Activated naive CD4-positive, alpha-beta T cell treated with anti-CD3 and anti-CD28 coated beads for 36 hours (primary cell): ENCODE measurements at regions not wholly inside any gene's neighbourhood (a gene's known extent, or its start where the extent isn't known, plus 50 kb on each side); places are given as distances from the start of the nearest gene placed in this dataset.
"Not testable (repeated sequence)": the region's sequence is repeated elsewhere in the genome, so short reads cannot be mapped to it uniquely, and the experiment has no call there.

ENCODE experiments used
- CTCF ChIA-PET: fragments of 350-600 bp; sonication (Branson Sonifier 250); formaldehyde crosslinking; loops from one replicate; lab custom pipeline; 2021; ENCODE audit warnings: antibody characterized with exemption; lab: Charles Lee
- DNase-seq: peaks from one replicate; pipeline ENCODE4 v3.0.0-alpha.2; 2020
- H3K27ac Mint-ChIP-seq: one replicate; pipeline ENCODE4 v1.8.0; 2021; ENCODE audit warnings: mild to moderate bottlenecking, mixed read lengths
- H3K27me3 Mint-ChIP-seq: one replicate; pipeline ENCODE4 v1.8.0; 2021; ENCODE audit warnings: low read depth, mixed read lengths
- H3K36me3 Mint-ChIP-seq: one replicate; pipeline ENCODE4 v1.8.0; 2021; ENCODE audit warnings: low read depth, mixed read lengths
- H3K4me1 Mint-ChIP-seq: one replicate; pipeline ENCODE4 v1.8.0; 2021; ENCODE audit warnings: low read depth, mixed read lengths
- H3K4me3 Mint-ChIP-seq: one replicate; pipeline ENCODE4 v1.8.0; 2021; ENCODE audit warnings: mild to moderate bottlenecking, moderate library complexity, mixed read lengths
- H3K9me3 Mint-ChIP-seq: one replicate; pipeline ENCODE4 v1.8.0; 2021; ENCODE audit warnings: mixed read lengths
- intact Hi-C: fragments of 100-400 bp; cut with micrococcal nuclease; formaldehyde crosslinking; loops from one replicate; pipeline ENCODE4 v1.15.1; 2023

- CTCF ChIA-PET: no interaction called here
- no peaks in the 10 kb centered on the region for H3K9me3 Mint-ChIP-seq
- no peak overlapping the region for H3K27ac Mint-ChIP-seq
- intact Hi-C loops: no loop called here
- H3K36me3 Mint-ChIP-seq: no peaks in the 10 kb centered on the region
- no peak for DNase-seq
- no peak overlapping the region for H3K4me3 Mint-ChIP-seq
- no peaks in the 10 kb centered on the region for H3K27me3 Mint-ChIP-seq
- H3K4me1 Mint-ChIP-seq: peaks cover 4% of the 10 kb centered on the region
Observed at GRCh38 chr12:116434155-116435011, 124.8 kb upstream of the MAP1LC3B2 start.

- H3K4me3 Mint-ChIP-seq: no peak overlapping the region
- H3K36me3 Mint-ChIP-seq: no peaks in the 10 kb centered on the region
- H3K4me1 Mint-ChIP-seq: peaks cover 4% of the 10 kb centered on the region
- intact Hi-C loops: no loop called here
- H3K27me3 Mint-ChIP-seq: no peaks in the 10 kb centered on the region
- no peaks in the 10 kb centered on the region for H3K9me3 Mint-ChIP-seq
- no peak for DNase-seq
- CTCF ChIA-PET: no interaction called here
- no peak overlapping the region for H3K27ac Mint-ChIP-seq
Observed at GRCh38 chr12:116435984-116436383, 123.2 kb upstream of the MAP1LC3B2 start.

GRCh38 chr12:116436561-116437249, 122.5 kb upstream of the MAP1LC3B2 start:
- CTCF ChIA-PET: no interaction called here
- Mint-ChIP-seq H3K9me3 (no peaks in the 10 kb centered on the region), H3K27me3 (no peaks in the 10 kb centered on the region), H3K36me3 (no peaks in the 10 kb centered on the region), H3K27ac (no peak overlapping the region), H3K4me1 (peaks cover 4% of the 10 kb centered on the region), H3K4me3 (no peak overlapping the region)
- intact Hi-C loops: no loop called here
- DNase-seq: no peak

- no peak overlapping the region for H3K27ac Mint-ChIP-seq
- DNase-seq: no peak
- intact Hi-C loops: no loop called here
- no peak overlapping the region for H3K4me3 Mint-ChIP-seq
- no peaks in the 10 kb centered on the region for H3K36me3 Mint-ChIP-seq
- no peaks in the 10 kb centered on the region for H3K27me3 Mint-ChIP-seq
- H3K9me3 Mint-ChIP-seq: no peaks in the 10 kb centered on the region
- CTCF ChIA-PET: no interaction called here
- peaks cover 12% of the 10 kb centered on the region for H3K4me1 Mint-ChIP-seq
Observed at GRCh38 chr12:116441292-116441691, 117.9 kb upstream of the MAP1LC3B2 start.

- H3K9me3 Mint-ChIP-seq: no peaks in the 10 kb centered on the region
- CTCF ChIA-PET: no interaction called here
- H3K4me1 Mint-ChIP-seq: peaks cover 12% of the 10 kb centered on the region
Observed at GRCh38 chr12:116442304-116442703, 116.9 kb upstream of the MAP1LC3B2 start.

GRCh38 chr12:116442946-116443345, 116.2 kb upstream of the MAP1LC3B2 start:
- Mint-ChIP-seq H3K4me3 (no peak overlapping the region), H3K27ac (no peak overlapping the region), H3K9me3 (no peaks in the 10 kb centered on the region), H3K4me1 (peaks cover 12% of the 10 kb centered on the region), H3K36me3 (no peaks in the 10 kb centered on the region), H3K27me3 (no peaks in the 10 kb centered on the region)
- CTCF ChIA-PET: no interaction called here
- DNase-seq: no peak
- intact Hi-C loops: no loop called here

More at GRCh38 chr12:116442304-116442703, 116.9 kb upstream of the MAP1LC3B2 start:
- Mint-ChIP-seq H3K36me3 (no peaks in the 10 kb centered on the region), H3K4me3 (no peak overlapping the region), H3K27ac (no peak overlapping the region), H3K27me3 (no peaks in the 10 kb centered on the region)
- intact Hi-C loops: no loop called here
- no peak for DNase-seq

- CTCF ChIA-PET: no interaction called here
- Mint-ChIP-seq H3K4me1 (peaks cover 12% of the 10 kb centered on the region), H3K27ac (no peak overlapping the region), H3K9me3 (no peaks in the 10 kb centered on the region), H3K36me3 (no peaks in the 10 kb centered on the region), H3K4me3 (no peak overlapping the region), H3K27me3 (no peaks in the 10 kb centered on the region)
- DNase-seq: peak; percentile 48
- intact Hi-C loops: no loop called here
Observed at GRCh38 chr12:116443821-116444589, 115.2 kb upstream of the MAP1LC3B2 start.

- Mint-ChIP-seq H3K9me3 (no peaks in the 10 kb centered on the region), H3K4me1 (peaks cover 12% of the 10 kb centered on the region), H3K27me3 (no peaks in the 10 kb centered on the region), H3K4me3 (no peak overlapping the region), H3K36me3 (no peaks in the 10 kb centered on the region), H3K27ac (no peak overlapping the region)
- no peak for DNase-seq
- intact Hi-C loops: no loop called here
- CTCF ChIA-PET: interaction anchor here (0.6 kb wide), 1 partner anchor 247 kb away, joined by 4 read pairs; no protein-coding TSS in a partner anchor
Observed at GRCh38 chr12:116444590-116444943, 114.6 kb upstream of the MAP1LC3B2 start.

GRCh38 chr12:116448165-116448739, 110.9 kb upstream of the MAP1LC3B2 start:
- Mint-ChIP-seq H3K4me3 (no peak overlapping the region), H3K27me3 (no peaks in the 10 kb centered on the region), H3K4me1 (peaks cover 12% of the 10 kb centered on the region), H3K27ac (no peak overlapping the region), H3K36me3 (no peaks in the 10 kb centered on the region), H3K9me3 (no peaks in the 10 kb centered on the region)
- CTCF ChIA-PET: no interaction called here
- intact Hi-C loops: no loop called here
- no peak for DNase-seq

GRCh38 chr12:116450406-116450910, 108.7 kb upstream of the MAP1LC3B2 start:
- no peaks in the 10 kb centered on the region for H3K4me1 Mint-ChIP-seq
- intact Hi-C loops: no loop called here
- H3K27me3 Mint-ChIP-seq: no peaks in the 10 kb centered on the region
- CTCF ChIA-PET: interaction anchor here (0.5 kb wide), 1 partner anchor 246 kb away, joined by 3 read pairs; no protein-coding TSS in a partner anchor
- H3K36me3 Mint-ChIP-seq: no peaks in the 10 kb centered on the region
- H3K27ac Mint-ChIP-seq: no peak overlapping the region
- H3K4me3 Mint-ChIP-seq: no peak overlapping the region
- no peak for DNase-seq
- no peaks in the 10 kb centered on the region for H3K9me3 Mint-ChIP-seq

GRCh38 chr12:116452975-116453374, 106.2 kb upstream of the MAP1LC3B2 start:
- H3K4me3 Mint-ChIP-seq, DNase-seq, H3K4me1 Mint-ChIP-seq, H3K27me3 Mint-ChIP-seq, intact Hi-C loops, H3K27ac Mint-ChIP-seq, H3K9me3 Mint-ChIP-seq, CTCF ChIA-PET, H3K36me3 Mint-ChIP-seq: not testable (repeated sequence)

- no peak for DNase-seq
- intact Hi-C loops: no loop called here
- peaks cover 2% of the 10 kb centered on the region for H3K27me3 Mint-ChIP-seq
- no peak overlapping the region for H3K27ac Mint-ChIP-seq
- no peak overlapping the region for H3K4me3 Mint-ChIP-seq
- H3K9me3 Mint-ChIP-seq: no peaks in the 10 kb centered on the region
- H3K36me3 Mint-ChIP-seq: no peaks in the 10 kb centered on the region
- CTCF ChIA-PET: no interaction called here
- no peaks in the 10 kb centered on the region for H3K4me1 Mint-ChIP-seq
Observed at GRCh38 chr12:116453631-116454030, 105.5 kb upstream of the MAP1LC3B2 start.
